K562 (cell line): ENCODE measurements at regions not wholly inside any gene's neighbourhood (a gene's known extent, or its start where the extent isn't known, plus 50 kb on each side); places are given as distances from the start of the nearest gene placed in this dataset.

Source experiments
- ATAC-seq: fragments of 200-7000 bp; cut with Tn5 transposase; 3 replicates; pipeline ENCODE4 v1.9.1; 2020; ENCODE audit warnings: moderate library complexity
- BruUV-seq: library from RNA; stranded (reverse); fragments of 400-500 nt; replicated peaks from 2 replicates; lab custom pipeline; 2021; lab: Mats Ljungman, UMichigan
- CTCF ChIA-PET: fragments of 300-600 bp; formaldehyde crosslinking; extraction: SDS; loops from one replicate; lab custom pipeline; 2021; ENCODE audit warnings: low intra/inter-chr PET ratio; lab: Yijun Ruan, JAX
- POLR2A ChIA-PET: fragments of 300-600, 350-650 bp; sonication (Branson Sonifier 250); formaldehyde crosslinking; extraction: SDS; loops from one replicate; lab custom pipeline; 2021; ENCODE audit warnings: antibody characterized with exemption, inconsistent platforms; lab: Yijun Ruan, JAX
- DNase-seq, 4 experiments: peaks; one replicate each; pipeline versions ENCODE4 v3.0.0 to v3.0.0-alpha.2; 2011 to 2018; ENCODE audit warnings: low spot score in 3 of 4, mixed read lengths in 3 of 4; ENCODE audit errors: extremely low read depth in 1 of 4
- FAIRE-seq: peaks from 2 replicates; lab custom pipeline; 2011; peaks lifted over from hg19 to GRCh38; lab: Jason Lieb, UNC
- H2AFZ ChIP-seq: 2 replicates; pipeline ENCODE4 v1.6.0; 2011; ENCODE audit warnings: low read depth, low read length, control low read depth, inconsistent platforms
- H3K27ac ChIP-seq: fragments of 200-600 bp; 3 replicates; pipeline ENCODE4 v1.8.0; 2011; ENCODE audit warnings: low read depth, mild to moderate bottlenecking, control low read depth, inconsistent platforms, low read length, moderate library complexity, mixed read lengths; ENCODE audit errors: extremely low read depth
- H3K27me3 ChIP-seq, 2 experiments: fragments of 300-600 bp in 1 of 2; 2 replicates in 1 of 2; 3 replicates in 1 of 2; pipeline versions ENCODE4 v1.6.0 to v1.8.0; 2011; ENCODE audit warnings: inconsistent platforms in 2 of 2, low read length in 2 of 2, mild to moderate bottlenecking in 1 of 2, mixed read lengths in 1 of 2, moderate library complexity in 1 of 2; ENCODE audit not compliant: control insufficient read depth in 2 of 2, insufficient read depth in 2 of 2
- H3K36me3 ChIP-seq: fragments of 300-600 bp; 3 replicates; pipeline ENCODE4 v1.8.0; 2011; ENCODE audit warnings: mild to moderate bottlenecking, low read length, inconsistent platforms; ENCODE audit not compliant: control insufficient read depth, insufficient read depth
- H3K4me1 ChIP-seq, 2 experiments: fragments of 200-600 bp in 1 of 2; replicated peaks in 1 of 2; 2 replicates in 1 of 2; 3 replicates in 1 of 2; pipeline versions ENCODE4 v1.5.1 to v1.8.0; 2011; ENCODE audit warnings: inconsistent platforms in 2 of 2, low read length in 2 of 2, mild to moderate bottlenecking in 1 of 2, mixed read lengths in 1 of 2, moderate library complexity in 1 of 2; ENCODE audit not compliant: control insufficient read depth in 2 of 2, insufficient read depth in 2 of 2
- H3K4me2 ChIP-seq: 2 replicates; pipeline ENCODE4 v1.6.1; 2011; ENCODE audit warnings: low read length, control low read depth, inconsistent platforms, mixed read lengths; ENCODE audit not compliant: insufficient read depth
- H3K4me3 ChIP-seq: fragments of 200-600 bp; sonication (generic), shearing (Covaris generic); 2 replicates; pipeline ENCODE4 v1.5.1; 2016; ENCODE audit warnings: control low read depth, inconsistent platforms
- H3K79me2 ChIP-seq: fragments of 200-600 bp; 3 replicates; pipeline ENCODE4 v1.8.0; 2011; ENCODE audit warnings: low read length, inconsistent platforms; ENCODE audit not compliant: control insufficient read depth, insufficient read depth
- H3K9ac ChIP-seq, 2 experiments: 2 replicates each; pipeline versions ENCODE4 v1.6.0 to v1.6.1; 2011; ENCODE audit warnings: low read depth in 2 of 2, low read length in 2 of 2, control low read depth in 1 of 2, inconsistent platforms in 1 of 2, mild to moderate bottlenecking in 1 of 2, mixed read lengths in 1 of 2; ENCODE audit not compliant: insufficient read depth in 1 of 2
- H3K9me1 ChIP-seq: one replicate; pipeline ENCODE4 v1.6.0; 2011; ENCODE audit warnings: inconsistent platforms, mild to moderate bottlenecking, low read length, moderate library complexity; ENCODE audit not compliant: control insufficient read depth, insufficient read depth
- H3K9me3 ChIP-seq: replicated peaks from 2 replicates; pipeline ENCODE4 v1.5.1; 2011; ENCODE audit warnings: low read depth, low read length, inconsistent platforms; ENCODE audit not compliant: control insufficient read depth, insufficient read depth
- H4K20me1 ChIP-seq: replicated peaks from 2 replicates; pipeline ENCODE4 v1.6.1; 2011; ENCODE audit warnings: low read length, inconsistent platforms, mixed read lengths; ENCODE audit not compliant: control insufficient read depth, insufficient read depth
- AFF4 ChIP-seq: sonication (generic); formaldehyde crosslinking; IDR thresholded peaks from 2 replicates; pipeline ENCODE4 v1.8.0; 2023; ENCODE audit warnings: mild to moderate bottlenecking, missing genetic modification reagents
- ATF7 ChIP-seq: fragments of 450-650 bp; IDR thresholded peaks from 2 replicates; pipeline ENCODE4 v1.7.1; 2014; ENCODE audit warnings: mild to moderate bottlenecking, moderate library complexity
- FOXJ2 ChIP-seq: fragments of 200-800 bp; sonication (Bioruptor generic); IDR thresholded peaks from 2 replicates; pipeline ENCODE4 v1.6.1; 2016; ENCODE audit warnings: missing genetic modification characterization, missing compliant biosample characterization
- FOXK1 ChIP-seq: sonication (generic); formaldehyde crosslinking; IDR thresholded peaks from 2 replicates; pipeline ENCODE4 v1.8.0; 2022; ENCODE audit warnings: missing genetic modification reagents, mild to moderate bottlenecking, borderline replicate concordance
- KLF1 ChIP-seq: fragments of 450-650 bp; IDR thresholded peaks from 2 replicates; pipeline ENCODE4 v1.6.1; 2016; ENCODE audit warnings: missing genetic modification characterization, missing compliant biosample characterization
- PHB2 ChIP-seq: fragments of 450-650 bp; IDR thresholded peaks from 2 replicates; pipeline ENCODE4 v1.6.1; 2017; ENCODE audit warnings: low read depth
- SAFB ChIP-seq: fragments of 200-400 bp; formaldehyde crosslinking; IDR thresholded peaks from 2 replicates; pipeline ENCODE4 v1.6.1; 2017; ENCODE audit warnings: low read depth, low read length, borderline replicate concordance
- SMAD1 ChIP-seq: fragments of 150-350 bp; IDR thresholded peaks from 2 replicates; pipeline ENCODE4 v1.6.1; 2014; ENCODE audit warnings: low read length, low read depth; ENCODE audit not compliant: partially characterized antibody
- SMARCE1 ChIP-seq: fragments of 450-650 bp; IDR thresholded peaks from 2 replicates; pipeline ENCODE4 v1.7.1; 2016; ENCODE audit warnings: mild to moderate bottlenecking
- ZBTB26 ChIP-seq: fragments of 450-650 bp; formaldehyde crosslinking; IDR thresholded peaks from 2 replicates; pipeline ENCODE4 v1.4.0; 2022; ENCODE audit warnings: missing genetic modification characterization
- ZBTB33 ChIP-seq: sonication (generic); formaldehyde crosslinking; IDR thresholded peaks from 2 replicates; pipeline ENCODE4 v1.8.1; 2023; ENCODE audit warnings: mild to moderate bottlenecking, missing genetic modification reagents
- ZNF75A ChIP-seq: fragments of 450-650 bp; formaldehyde crosslinking; IDR thresholded peaks from 2 replicates; pipeline ENCODE4 v1.4.0; 2020; ENCODE audit warnings: mild to moderate bottlenecking
- WGBS: fragments of 100-300 bp; shearing (Covaris generic); methylation state at CpG from one replicate; pipeline ENCODE4 v1.1.6; 2016; ENCODE audit warnings: low coverage, mixed read lengths; ENCODE audit not compliant: insufficient coverage; ENCODE audit errors: missing lambda C conversion rate; 5-methylcytosine and 5-hydroxymethylcytosine counted together
- in situ Hi-C: fragments of 300-500 bp; cut with MboI; formaldehyde crosslinking; loops from 4 replicates; pipeline ENCODE4 v1.15.0; 2018; ENCODE audit warnings: inconsistent platforms, mixed read lengths
- intact Hi-C: fragments of 100-400 bp; cut with micrococcal nuclease; formaldehyde crosslinking; loops from 2 replicates; pipeline ENCODE4 v1.14.2; 2022

GRCh38 chr5:125331987-125332598 lies 585.7 kb upstream of the ZNF608 start:
- POLR2A ChIA-PET: no interaction called here
- no peaks in the 10 kb centered on the region for H3K79me2 ChIP-seq
- no peak overlapping the region for H3K4me2 ChIP-seq
- no peaks in the 10 kb centered on the region for H4K20me1 ChIP-seq
- no peak overlapping the region for H3K27ac ChIP-seq
- DNase-seq (no peak), FAIRE-seq (no peak), ATAC-seq (no peak)
- WGBS: 0% methylated on average over 1 of the region's 1 CpG
- no peaks in the 10 kb centered on the region for H3K9me3 ChIP-seq
- no peaks in the 10 kb centered on the region for H3K36me3 ChIP-seq
- CTCF ChIA-PET: no interaction called here
- H3K4me3 ChIP-seq: no peak overlapping the region
- no peaks in the 10 kb centered on the region for H3K4me1 ChIP-seq
- intact Hi-C loops: no loop called here
- in situ Hi-C loops: no loop called here
- no TSS peak for BruUV-seq
- no peak overlapping the region for H3K9ac ChIP-seq
- H3K9me1 ChIP-seq: no peaks in the 10 kb centered on the region
- no peak overlapping the region for H2AFZ ChIP-seq
- no peaks in the 10 kb centered on the region for H3K27me3 ChIP-seq
- no peak for TF ChIP-seq KLF1
- TF ChIP-seq ATF7: no peak
- TF ChIP-seq SMARCE1: no peak
- TF ChIP-seq AFF4: no peak
- TF ChIP-seq SAFB: no peak
- no peak for TF ChIP-seq ZBTB26 (CRISPR knock-in tag)
- no peak for TF ChIP-seq FOXK1 (CRISPR knock-in tag)
- no peak for TF ChIP-seq ZBTB33 (CRISPR knock-in tag)
- TF ChIP-seq PHB2: no peak
- TF ChIP-seq SMAD1: no peak
- no peak for TF ChIP-seq FOXJ2
- no peak for TF ChIP-seq ZNF75A (CRISPR knock-in tag)
